Immature natural killer cell (primary cell): ENCODE measurements at regions not wholly inside any gene's neighbourhood (a gene's known extent, or its start where the extent isn't known, plus 50 kb on each side); places are given as distances from the start of the nearest gene placed in this dataset.
"Not testable (repeated sequence)": the region's sequence is repeated elsewhere in the genome, so short reads cannot be mapped to it uniquely, and the experiment has no call there.

Experiments
- DNase-seq, 3 donors: peaks; one replicate each; pipeline ENCODE4 v3.0.0; 2022; ENCODE audit warnings: mixed read lengths in 1 of 3
- H3K27ac Mint-ChIP-seq, 6 donors: one replicate each; pipeline ENCODE4 v1.8.0; 2020; ENCODE audit warnings: mixed read lengths in 6 of 6, mild to moderate bottlenecking in 5 of 6, inconsistent platforms in 4 of 6, moderate library complexity in 3 of 6
- H3K27me3 Mint-ChIP-seq, 3 donors: one replicate each; pipeline ENCODE4 v1.8.0; 2020 to 2021; ENCODE audit warnings: low read depth in 3 of 3, mild to moderate bottlenecking in 3 of 3, mixed read lengths in 3 of 3, moderate library complexity in 3 of 3, inconsistent platforms in 1 of 3
- H3K36me3 Mint-ChIP-seq, 3 donors: one replicate each; pipeline ENCODE4 v1.8.0; 2020; ENCODE audit warnings: mixed read lengths in 3 of 3, inconsistent platforms in 2 of 3, mild to moderate bottlenecking in 2 of 3
- H3K4me1 Mint-ChIP-seq, 2 donors: one replicate each; pipeline ENCODE4 v1.8.0; 2020; ENCODE audit warnings: inconsistent platforms in 2 of 2, mild to moderate bottlenecking in 2 of 2, mixed read lengths in 2 of 2, moderate library complexity in 1 of 2
- H3K4me3 Mint-ChIP-seq, 5 donors: one replicate each; pipeline ENCODE4 v1.8.0; 2020; ENCODE audit warnings: mild to moderate bottlenecking in 5 of 5, mixed read lengths in 5 of 5, inconsistent platforms in 3 of 5, moderate library complexity in 3 of 5
- H3K9me3 Mint-ChIP-seq, 6 donors: one replicate each; pipeline ENCODE4 v1.8.0; 2020; ENCODE audit warnings: mild to moderate bottlenecking in 6 of 6, mixed read lengths in 6 of 6, inconsistent platforms in 4 of 6, moderate library complexity in 3 of 6

- H3K27ac Mint-ChIP-seq: no peak overlapping the region
Measured at GRCh38 chr22:48779661-48780596, 1047.7 kb downstream of the BRD1 start.

GRCh38 chr22:48779211-48779643 is 1048.4 kb downstream of the BRD1 start:
- Mint-ChIP-seq H3K36me3 (no peaks in the 10 kb centered on the region), H3K27me3 (peaks cover 1 to 7% (median 3%) of the 10 kb centered on the region in 3 donors), H3K9me3 (peaks cover 0 to 5% (median 3%) of the 10 kb centered on the region in 6 donors), H3K4me3 (no peak overlapping the region), H3K27ac (no peak overlapping the region), H3K4me1 (no peaks in the 10 kb centered on the region)
- DNase-seq: no peak

More at GRCh38 chr22:48779661-48780596, 1047.7 kb downstream of the BRD1 start:
- Mint-ChIP-seq H3K36me3 (no peaks in the 10 kb centered on the region), H3K9me3 (peaks cover 0 to 5% (median 3%) of the 10 kb centered on the region in 6 donors), H3K27me3 (peaks cover 3 to 7% (median 3%) of the 10 kb centered on the region in 3 donors), H3K4me3 (no peak overlapping the region), H3K4me1 (no peaks in the 10 kb centered on the region)
- no peak for DNase-seq

- H3K27me3 Mint-ChIP-seq: peaks cover 1 to 7% (median 5%) of the 10 kb centered on the region in 3 donors
- no peaks in the 10 kb centered on the region for H3K4me1 Mint-ChIP-seq
- H3K27ac Mint-ChIP-seq: no peak overlapping the region
- no peak overlapping the region for H3K4me3 Mint-ChIP-seq
- DNase-seq: no peak
- peaks cover 0 to 5% (median 3%) of the 10 kb centered on the region in 6 donors for H3K9me3 Mint-ChIP-seq
- H3K36me3 Mint-ChIP-seq: no peaks in the 10 kb centered on the region
Measured at GRCh38 chr22:48778308-48779195, 1049.1 kb downstream of the BRD1 start.

GRCh38 chr22:48772286-48772907 is 1055.3 kb downstream of the BRD1 start:
- Mint-ChIP-seq H3K36me3 (no peaks in the 10 kb centered on the region), H3K9me3 (peaks cover 0 to 10% (median 6%) of the 10 kb centered on the region in 6 donors), H3K4me3 (no peak overlapping the region), H3K4me1 (no peaks in the 10 kb centered on the region), H3K27me3 (peaks cover 1 to 12% (median 2%) of the 10 kb centered on the region in 3 donors), H3K27ac (no peak overlapping the region)
- DNase-seq: no peak

- no peak for DNase-seq
- Mint-ChIP-seq H3K4me1 (no peaks in the 10 kb centered on the region), H3K27me3 (peaks cover 3 to 4% (median 4%) of the 10 kb centered on the region in 3 donors), H3K9me3 (peaks cover 0 to 14% (median 6%) of the 10 kb centered on the region in 6 donors), H3K36me3 (no peaks in the 10 kb centered on the region), H3K27ac (no peak overlapping the region), H3K4me3 (no peak overlapping the region)
Measured at GRCh38 chr22:48765595-48765994, 1062.1 kb downstream of the BRD1 start.

GRCh38 chr22:48761546-48761945 is 1066.1 kb downstream of the BRD1 start:
- Mint-ChIP-seq H3K27me3 (peaks cover 1 to 7% (median 5%) of the 10 kb centered on the region in 3 donors), H3K4me3 (no peak overlapping the region), H3K27ac (no peak overlapping the region), H3K9me3 (peaks cover 0 to 11% (median 3%) of the 10 kb centered on the region in 6 donors), H3K4me1 (no peaks in the 10 kb centered on the region), H3K36me3 (no peaks in the 10 kb centered on the region)
- no peak for DNase-seq

- no peak for DNase-seq
- Mint-ChIP-seq H3K4me1 (no peaks in the 10 kb centered on the region), H3K27me3 (peaks cover 1 to 7% (median 5%) of the 10 kb centered on the region in 3 donors), H3K4me3 (no peak overlapping the region), H3K27ac (no peak overlapping the region), H3K9me3 (peaks cover 0 to 9% (median 2%) of the 10 kb centered on the region in 6 donors), H3K36me3 (no peaks in the 10 kb centered on the region)
Measured at GRCh38 chr22:48760481-48761390, 1066.9 kb downstream of the BRD1 start.

GRCh38 chr22:48758881-48759875 is 1068.5 kb downstream of the BRD1 start:
- DNase-seq: no peak
- Mint-ChIP-seq H3K36me3 (no peaks in the 10 kb centered on the region), H3K4me3 (no peak overlapping the region), H3K9me3 (no peaks in the 10 kb centered on the region), H3K4me1 (no peaks in the 10 kb centered on the region), H3K27ac (no peak overlapping the region), H3K27me3 (peaks cover 1 to 7% (median 3%) of the 10 kb centered on the region in 3 donors)

- H3K9me3 Mint-ChIP-seq: no peaks in the 10 kb centered on the region
- no peak overlapping the region for H3K4me3 Mint-ChIP-seq
- H3K27me3 Mint-ChIP-seq: peaks cover 1 to 7% (median 1%) of the 10 kb centered on the region in 3 donors
- H3K27ac Mint-ChIP-seq: no peak overlapping the region
- H3K4me1 Mint-ChIP-seq: no peaks in the 10 kb centered on the region
- H3K36me3 Mint-ChIP-seq: no peaks in the 10 kb centered on the region
- DNase-seq: no peak
Measured at GRCh38 chr22:48757985-48758561, 1069.6 kb downstream of the BRD1 start.

- Mint-ChIP-seq H3K4me1 (no peaks in the 10 kb centered on the region), H3K36me3 (no peaks in the 10 kb centered on the region), H3K27me3 (peaks cover 1 to 4% (median 1%) of the 10 kb centered on the region in 3 donors), H3K9me3 (no peaks in the 10 kb centered on the region), H3K4me3 (no peak overlapping the region), H3K27ac (no peak overlapping the region)
- no peak for DNase-seq
Measured at GRCh38 chr22:48757581-48757980, 1070.1 kb downstream of the BRD1 start.

- H3K27ac Mint-ChIP-seq, H3K4me1 Mint-ChIP-seq, H3K27me3 Mint-ChIP-seq, DNase-seq, H3K36me3 Mint-ChIP-seq, H3K9me3 Mint-ChIP-seq, H3K4me3 Mint-ChIP-seq: not testable (repeated sequence)
Measured at GRCh38 chr22:48757135-48757534, 1070.5 kb downstream of the BRD1 start.
